ENCODE measurements at regions not wholly inside any gene's neighbourhood (a gene's known extent, or its start where the extent isn't known, plus 50 kb on each side); places are given as distances from the start of the nearest gene placed in this dataset.
"Not testable (repeated sequence)": the region's sequence is repeated elsewhere in the genome, so short reads cannot be mapped to it uniquely, and the experiment has no call there.

DNA sequence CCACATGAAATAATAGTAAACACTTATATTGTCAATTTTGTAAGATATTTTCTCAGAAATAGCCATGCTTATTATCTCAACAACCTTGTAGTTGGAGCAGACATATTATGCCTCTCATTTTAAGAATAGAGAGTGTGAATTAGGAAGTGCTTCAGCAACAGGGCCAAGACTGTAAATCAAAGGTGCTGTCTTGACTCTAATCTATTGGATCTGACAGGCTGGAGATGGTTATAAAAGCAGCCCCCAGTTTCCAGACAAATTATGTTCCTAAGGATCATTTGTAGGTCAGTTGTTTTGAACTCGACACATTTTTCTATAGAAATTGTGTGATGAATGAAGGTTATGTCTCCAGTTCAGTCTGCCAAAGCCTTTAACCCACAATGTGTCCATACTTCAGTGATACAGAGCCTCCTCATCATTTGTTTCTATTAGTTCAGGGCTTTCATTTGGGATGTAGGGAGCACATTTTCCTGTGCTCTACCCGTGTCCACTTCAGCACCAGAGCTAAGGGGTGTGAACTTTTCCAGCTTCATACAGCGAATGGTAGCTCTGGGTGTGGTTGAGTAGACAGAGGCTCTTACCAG, 284.8 kb upstream of the FBXO33 start:
- no peak for DNase-seq

GRCh38 chr14:39712293-39712999, 280.2 kb upstream of the FBXO33 start:
- no peak for DNase-seq

- DNase-seq: no peak
Observed at GRCh38 chr14:39704594-39704993, 272.4 kb upstream of the FBXO33 start.

DNA sequence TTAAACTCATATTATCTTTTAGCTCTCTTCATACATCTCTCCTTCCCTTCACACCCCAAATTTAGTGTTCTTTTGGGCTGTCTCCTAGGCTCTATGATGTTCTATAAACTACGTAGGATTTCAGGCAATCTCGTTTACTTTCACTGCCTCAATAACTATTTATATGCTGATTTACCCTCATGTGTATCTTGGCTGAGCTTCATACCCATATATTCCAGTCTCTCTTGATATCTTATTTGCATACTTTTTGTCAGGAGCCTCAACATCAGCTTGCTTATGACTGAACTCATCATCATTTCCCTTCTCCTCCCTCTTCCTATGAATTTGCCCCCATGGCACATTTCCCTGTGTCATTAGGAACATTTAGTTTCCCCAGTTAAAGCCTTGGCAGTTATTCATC, 262.1 kb upstream of the FBXO33 start:
- DNase-seq: no peak

DNA sequence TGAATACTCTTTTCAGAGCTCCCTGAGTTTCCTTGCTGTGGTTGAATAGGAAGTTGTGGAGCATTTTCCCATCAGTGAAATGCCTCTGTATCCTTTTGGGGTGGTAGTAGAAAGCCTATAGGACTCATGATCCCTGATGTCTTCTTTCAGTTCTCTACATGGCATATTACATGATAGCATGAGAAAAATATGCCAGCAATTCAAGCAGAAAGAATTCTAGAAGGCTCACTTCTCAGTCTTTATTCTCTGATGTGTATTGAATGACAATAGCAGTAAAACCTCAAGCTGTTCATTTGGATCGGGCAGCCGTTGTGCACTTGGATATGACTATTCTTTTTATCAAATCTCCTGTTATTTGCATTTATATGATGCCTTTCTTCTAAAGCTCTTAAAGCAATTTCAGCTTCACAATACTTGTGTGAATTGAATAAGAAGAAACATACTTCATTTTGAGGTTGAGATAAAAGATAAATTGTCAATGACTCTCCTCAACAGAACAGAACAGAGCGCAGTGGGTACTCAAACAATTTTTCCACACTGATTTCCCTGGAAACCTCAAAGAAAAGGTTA, 251.5 kb upstream of the FBXO33 start:
- DNase-seq: no peak

DNA sequence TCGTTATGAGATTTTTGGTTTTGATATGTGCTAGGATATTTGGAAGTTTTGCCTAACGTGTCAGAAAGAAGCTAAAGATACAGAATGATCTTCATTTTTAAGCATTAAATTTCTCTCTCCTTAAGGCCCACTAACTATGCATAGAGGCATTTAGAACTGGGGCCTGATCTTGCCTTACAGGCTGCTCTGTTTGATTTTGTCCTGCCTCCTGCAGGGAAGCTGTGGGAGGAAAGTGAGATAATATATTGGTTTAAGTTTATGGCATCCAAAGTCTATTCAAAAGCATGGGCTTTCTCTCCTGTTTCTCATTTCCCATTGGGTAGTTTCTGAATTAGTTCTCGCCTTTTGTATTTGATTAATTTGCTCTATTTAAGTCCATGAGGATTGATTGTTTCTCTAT, 250.3 kb upstream of the FBXO33 start:
- no peak for DNase-seq

- DNase-seq: no peak
Observed at GRCh38 chr14:39681782-39682399, 249.7 kb upstream of the FBXO33 start.

GRCh38 chr14:39680777-39681176, 248.5 kb upstream of the FBXO33 start:
- no peak for DNase-seq

DNA sequence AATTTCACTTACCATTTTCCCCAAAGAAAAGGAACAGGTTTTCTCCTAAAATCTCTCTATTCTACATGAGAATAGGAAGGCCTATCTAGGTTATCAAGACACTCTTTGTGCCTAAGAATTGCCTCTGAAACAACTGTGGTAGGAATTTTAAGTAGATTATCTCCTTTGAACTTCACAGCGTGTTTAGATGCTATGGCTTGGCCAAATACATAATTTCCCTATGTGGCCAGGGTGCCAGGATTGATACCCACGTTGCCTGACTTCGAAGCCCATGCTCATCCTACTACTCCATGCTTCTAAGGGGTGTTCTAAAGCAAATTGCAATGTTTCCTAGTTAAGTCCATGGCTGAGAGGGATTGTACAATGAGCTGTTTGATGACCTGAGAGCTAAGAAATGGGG, 241.5 kb upstream of the FBXO33 start:
- DNase-seq: no peak

- DNase-seq: no peak
Observed at GRCh38 chr14:39673270-39673711, 241.1 kb upstream of the FBXO33 start.

DNA sequence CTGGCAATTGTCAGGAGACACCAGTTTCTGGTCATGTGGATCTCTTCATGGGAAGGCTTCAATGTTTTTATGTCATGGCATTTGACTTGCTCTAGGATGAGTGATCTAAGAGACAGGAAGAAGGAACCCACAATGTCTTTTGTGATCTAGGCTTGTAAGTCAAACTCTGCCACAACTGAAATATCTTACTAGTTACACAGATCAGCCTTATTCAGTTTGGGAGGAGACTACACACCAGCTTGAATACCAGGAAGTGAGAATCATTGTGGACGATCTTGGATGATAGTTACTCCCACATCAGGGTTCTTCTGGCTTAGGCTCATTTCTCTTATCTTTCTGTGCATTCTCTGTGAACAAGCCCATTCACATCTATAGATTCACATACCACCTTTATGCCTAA, 236.2 kb upstream of the FBXO33 start:
- DNase-seq: no peak

DNA sequence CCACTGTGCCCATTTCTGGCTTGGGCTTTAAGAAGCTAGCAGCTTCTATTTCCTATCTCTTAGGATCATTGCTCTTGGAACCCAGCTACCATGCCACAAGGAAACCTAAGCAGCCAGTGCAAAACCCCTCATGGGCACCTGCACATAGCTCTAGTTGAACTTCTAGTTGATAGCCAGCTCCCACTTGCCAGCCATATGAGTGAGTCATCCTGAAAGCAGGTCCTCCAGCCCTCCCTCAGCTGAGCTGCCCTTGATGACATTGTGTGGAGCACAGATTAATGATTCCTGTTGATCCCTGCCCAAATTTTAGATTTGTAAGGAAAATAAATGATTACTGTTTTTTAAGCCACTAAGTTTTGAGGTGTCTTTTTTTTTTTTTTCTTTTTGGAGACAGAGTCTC, 234.2 kb upstream of the FBXO33 start:
- DNase-seq: no peak

- no peak for DNase-seq
Observed at GRCh38 chr14:39665075-39665475, 232.8 kb upstream of the FBXO33 start.

GRCh38 chr14:39664646-39665045, 232.4 kb upstream of the FBXO33 start:
- no peak for DNase-seq

GRCh38 chr14:39641224-39641623, 209.0 kb upstream of the FBXO33 start:
- no peak for DNase-seq

DNA sequence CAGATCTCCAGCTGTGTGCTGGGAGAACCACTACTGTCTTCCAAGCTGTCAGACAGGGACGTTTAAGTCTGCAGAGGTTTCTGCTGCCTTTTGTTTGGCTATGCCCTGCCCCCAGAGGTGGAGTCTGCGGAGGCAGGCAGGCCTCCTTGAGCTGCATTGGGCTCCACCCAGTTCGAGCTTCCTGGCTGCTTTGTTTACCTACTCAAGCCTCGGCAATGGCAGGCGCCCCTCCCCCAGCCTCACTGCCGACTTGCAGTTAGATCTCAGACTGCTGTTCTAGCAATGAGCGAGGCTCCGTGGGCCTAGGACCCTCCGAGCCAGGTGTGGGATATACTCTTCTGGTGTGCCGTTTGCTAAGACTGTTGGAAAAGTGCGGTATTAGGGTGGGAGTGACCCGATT, 206.8 kb upstream of the FBXO33 start:
- not testable (repeated sequence) for DNase-seq

DNA sequence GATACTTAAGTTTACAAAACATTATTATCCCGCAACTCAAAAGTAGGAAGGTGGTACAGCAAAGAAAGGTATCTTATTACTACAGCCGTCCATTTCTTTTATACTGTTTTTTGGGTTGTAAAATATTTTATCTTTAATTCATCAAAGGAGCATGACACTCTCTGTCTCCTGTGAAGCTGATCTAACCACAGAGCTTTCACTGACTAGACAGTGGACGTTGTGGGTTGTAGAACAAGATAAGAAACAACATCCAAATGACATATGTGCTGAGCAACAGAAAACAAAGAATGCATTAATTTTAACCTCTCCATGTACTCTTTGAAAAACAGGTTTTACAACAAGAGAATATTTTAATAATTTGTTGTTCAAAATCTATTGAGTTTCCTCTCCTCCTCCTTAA, 195.9 kb upstream of the FBXO33 start:
- DNase-seq: no peak

- DNase-seq: no peak
Observed at GRCh38 chr14:39626589-39627576, 194.7 kb upstream of the FBXO33 start.

DNA sequence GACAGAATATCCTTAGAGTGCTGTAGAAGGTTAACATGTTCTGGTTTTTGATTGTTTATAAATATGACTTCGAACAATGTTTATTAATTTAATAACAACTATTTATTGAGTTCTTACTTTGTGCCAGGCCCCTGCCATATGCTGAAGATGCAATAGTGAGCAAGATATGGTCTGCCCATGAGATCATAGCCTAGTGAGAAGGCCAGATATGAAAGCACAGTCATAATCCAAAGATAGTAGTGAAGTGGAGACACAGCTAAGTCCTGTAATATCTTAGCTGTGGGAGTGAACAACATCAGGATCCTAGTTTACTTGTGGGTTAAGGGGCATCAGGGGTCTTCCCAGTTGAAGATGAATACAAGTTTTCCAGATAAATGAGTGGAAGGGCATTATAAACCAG, 189.4 kb upstream of the FBXO33 start:
- DNase-seq: no peak

DNA sequence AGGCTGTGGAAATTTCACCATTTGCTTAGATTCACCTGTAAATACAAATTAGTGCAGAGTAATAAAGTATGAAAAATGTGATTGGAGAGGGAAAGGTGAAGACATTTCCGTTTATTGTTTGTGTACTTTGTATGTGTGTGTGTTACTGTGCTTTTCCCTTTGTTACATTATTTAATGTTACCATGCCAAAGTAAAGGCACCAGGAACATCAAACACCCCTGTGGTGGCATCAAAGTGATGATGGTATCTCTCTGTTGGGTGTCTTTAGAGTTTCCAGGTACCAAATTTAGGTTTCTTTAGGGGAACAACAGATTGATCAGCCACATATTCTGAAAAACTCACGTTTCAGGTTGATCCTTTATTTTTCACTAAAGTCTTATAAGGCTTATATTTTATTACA, 189.0 kb upstream of the FBXO33 start:
- no peak for DNase-seq

DNA sequence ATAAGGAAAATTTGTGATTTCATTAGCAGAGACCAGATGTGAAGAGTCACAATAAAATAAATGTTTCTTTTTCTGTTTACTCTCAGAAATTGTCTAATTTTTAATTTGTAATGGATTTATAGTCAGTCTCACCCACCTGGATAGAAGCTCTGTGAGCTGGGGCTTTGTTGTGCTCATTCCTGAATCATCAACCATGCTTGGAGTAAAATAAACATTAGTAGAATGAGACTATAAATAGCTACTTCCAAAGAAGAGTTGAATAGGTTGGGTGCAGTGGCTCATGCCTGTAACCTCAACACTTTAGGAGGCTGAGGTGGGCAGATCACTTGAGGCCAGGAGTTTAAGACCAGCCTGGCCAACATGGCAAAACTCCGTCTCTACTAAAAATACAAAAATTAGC, 185.3 kb upstream of the FBXO33 start:
- DNase-seq: no peak

- no peak for DNase-seq
Observed at GRCh38 chr14:39615352-39615751, 183.1 kb upstream of the FBXO33 start.

All from inflammatory macrophage treated with lipopolysaccharide for 1 hour (primary cell).